ENCODE measurements at regions not wholly inside any gene's neighbourhood (a gene's known extent, or its start where the extent isn't known, plus 50 kb on each side); places are given as distances from the start of the nearest gene placed in this dataset.

- TF ChIP-seq CTCF (conservative IDR thresholded peaks at IDR 0.05): no peak
- H3K27ac ChIP-seq: no peak overlapping the region
These were observed 54.2 kb downstream of the FOXI1 start for GRCh38 chr5:170159947-170160346.

- TF ChIP-seq CTCF (conservative IDR thresholded peaks at IDR 0.05): no peak
These were observed 55.4 kb downstream of the FOXI1 start for GRCh38 chr5:170161069-170161468.

GRCh38 chr5:170162631-170163321, 57.1 kb downstream of the FOXI1 start:
- H3K27ac ChIP-seq: no peak overlapping the region
- TF ChIP-seq CTCF (conservative IDR thresholded peaks at IDR 0.05): no peak

More at GRCh38 chr5:170161069-170161468, 55.4 kb downstream of the FOXI1 start:
- H3K27ac ChIP-seq: no peak overlapping the region

GRCh38 chr5:170164087-170164486, 58.4 kb downstream of the FOXI1 start:
- TF ChIP-seq CTCF (conservative IDR thresholded peaks at IDR 0.05): no peak
- no peak overlapping the region for H3K27ac ChIP-seq

GRCh38 chr5:170164921-170165320, 59.2 kb downstream of the FOXI1 start:
- no peak for TF ChIP-seq CTCF (conservative IDR thresholded peaks at IDR 0.05)
- no peak overlapping the region for H3K27ac ChIP-seq

- H3K27ac ChIP-seq: no peak overlapping the region
- no peak for TF ChIP-seq CTCF (conservative IDR thresholded peaks at IDR 0.05)
These were observed 60.4 kb downstream of the FOXI1 start for GRCh38 chr5:170166101-170166500.

- TF ChIP-seq CTCF (conservative IDR thresholded peaks at IDR 0.05): no peak
- H3K27ac ChIP-seq: no peak overlapping the region
These were observed 62.3 kb downstream of the FOXI1 start for GRCh38 chr5:170168002-170168401.
